K562 (cell line): ENCODE measurements at regions not wholly inside any gene's neighbourhood (a gene's known extent, or its start where the extent isn't known, plus 50 kb on each side); places are given as distances from the start of the nearest gene placed in this dataset.

ENCODE experiments used
- ATAC-seq: fragments of 200-7000 bp; cut with Tn5 transposase; 3 replicates; pipeline ENCODE4 v1.9.1; 2020; ENCODE audit warnings: moderate library complexity
- BruUV-seq: library from RNA; stranded (reverse); fragments of 400-500 nt; replicated peaks from 2 replicates; lab custom pipeline; 2021; lab: Mats Ljungman, UMichigan
- CTCF ChIA-PET: fragments of 300-600 bp; formaldehyde crosslinking; extraction: SDS; loops from one replicate; lab custom pipeline; 2021; ENCODE audit warnings: low intra/inter-chr PET ratio; lab: Yijun Ruan, JAX
- POLR2A ChIA-PET: fragments of 300-600, 350-650 bp; sonication (Branson Sonifier 250); formaldehyde crosslinking; extraction: SDS; loops from one replicate; lab custom pipeline; 2021; ENCODE audit warnings: antibody characterized with exemption, inconsistent platforms; lab: Yijun Ruan, JAX
- DNase-seq, 4 experiments: peaks; one replicate each; pipeline versions ENCODE4 v3.0.0 to v3.0.0-alpha.2; 2011 to 2018; ENCODE audit warnings: low spot score in 3 of 4, mixed read lengths in 3 of 4; ENCODE audit errors: extremely low read depth in 1 of 4
- FAIRE-seq: peaks from 2 replicates; lab custom pipeline; 2011; peaks lifted over from hg19 to GRCh38; lab: Jason Lieb, UNC
- H2AFZ ChIP-seq: 2 replicates; pipeline ENCODE4 v1.6.0; 2011; ENCODE audit warnings: low read depth, low read length, control low read depth, inconsistent platforms
- H3K27ac ChIP-seq: fragments of 200-600 bp; 3 replicates; pipeline ENCODE4 v1.8.0; 2011; ENCODE audit warnings: low read depth, mild to moderate bottlenecking, control low read depth, inconsistent platforms, low read length, moderate library complexity, mixed read lengths; ENCODE audit errors: extremely low read depth
- H3K27me3 ChIP-seq, 2 experiments: fragments of 300-600 bp in 1 of 2; 2 replicates in 1 of 2; 3 replicates in 1 of 2; pipeline versions ENCODE4 v1.6.0 to v1.8.0; 2011; ENCODE audit warnings: inconsistent platforms in 2 of 2, low read length in 2 of 2, mild to moderate bottlenecking in 1 of 2, mixed read lengths in 1 of 2, moderate library complexity in 1 of 2; ENCODE audit not compliant: control insufficient read depth in 2 of 2, insufficient read depth in 2 of 2
- H3K36me3 ChIP-seq: fragments of 300-600 bp; 3 replicates; pipeline ENCODE4 v1.8.0; 2011; ENCODE audit warnings: mild to moderate bottlenecking, low read length, inconsistent platforms; ENCODE audit not compliant: control insufficient read depth, insufficient read depth
- H3K4me1 ChIP-seq, 2 experiments: fragments of 200-600 bp in 1 of 2; replicated peaks in 1 of 2; 2 replicates in 1 of 2; 3 replicates in 1 of 2; pipeline versions ENCODE4 v1.5.1 to v1.8.0; 2011; ENCODE audit warnings: inconsistent platforms in 2 of 2, low read length in 2 of 2, mild to moderate bottlenecking in 1 of 2, mixed read lengths in 1 of 2, moderate library complexity in 1 of 2; ENCODE audit not compliant: control insufficient read depth in 2 of 2, insufficient read depth in 2 of 2
- H3K4me2 ChIP-seq: 2 replicates; pipeline ENCODE4 v1.6.1; 2011; ENCODE audit warnings: low read length, control low read depth, inconsistent platforms, mixed read lengths; ENCODE audit not compliant: insufficient read depth
- H3K4me3 ChIP-seq: fragments of 200-600 bp; sonication (generic), shearing (Covaris generic); 2 replicates; pipeline ENCODE4 v1.5.1; 2016; ENCODE audit warnings: control low read depth, inconsistent platforms
- H3K79me2 ChIP-seq: fragments of 200-600 bp; 3 replicates; pipeline ENCODE4 v1.8.0; 2011; ENCODE audit warnings: low read length, inconsistent platforms; ENCODE audit not compliant: control insufficient read depth, insufficient read depth
- H3K9ac ChIP-seq, 2 experiments: 2 replicates each; pipeline versions ENCODE4 v1.6.0 to v1.6.1; 2011; ENCODE audit warnings: low read depth in 2 of 2, low read length in 2 of 2, control low read depth in 1 of 2, inconsistent platforms in 1 of 2, mild to moderate bottlenecking in 1 of 2, mixed read lengths in 1 of 2; ENCODE audit not compliant: insufficient read depth in 1 of 2
- H3K9me1 ChIP-seq: one replicate; pipeline ENCODE4 v1.6.0; 2011; ENCODE audit warnings: inconsistent platforms, mild to moderate bottlenecking, low read length, moderate library complexity; ENCODE audit not compliant: control insufficient read depth, insufficient read depth
- H3K9me3 ChIP-seq: replicated peaks from 2 replicates; pipeline ENCODE4 v1.5.1; 2011; ENCODE audit warnings: low read depth, low read length, inconsistent platforms; ENCODE audit not compliant: control insufficient read depth, insufficient read depth
- H4K20me1 ChIP-seq: replicated peaks from 2 replicates; pipeline ENCODE4 v1.6.1; 2011; ENCODE audit warnings: low read length, inconsistent platforms, mixed read lengths; ENCODE audit not compliant: control insufficient read depth, insufficient read depth
- BDP1 ChIP-seq: IDR thresholded peaks from 3 replicates; pipeline ENCODE4 v1.6.1; 2011; ENCODE audit not compliant: insufficient read length, insufficient read depth
- ZBTB17 ChIP-seq: fragments of 450-650 bp; formaldehyde crosslinking; IDR thresholded peaks from 2 replicates; pipeline ENCODE4 v1.4.0; 2020; ENCODE audit warnings: mild to moderate bottlenecking
- ZMIZ1 ChIP-seq, 2 experiments: fragments of 150-350 bp in 1 of 2; IDR thresholded peaks; 2 replicates each; pipeline ENCODE4 v1.6.1; 2012 to 2016; ENCODE audit warnings: low read depth in 2 of 2, low read length in 2 of 2, mild to moderate bottlenecking in 1 of 2, moderate library complexity in 1 of 2
- ZNF239 ChIP-seq: fragments of 250-450 bp; sonication (Bioruptor Pico); IDR thresholded peaks from 2 replicates; pipeline ENCODE4 v1.4.0; 2020; ENCODE audit warnings: mild to moderate bottlenecking
- WGBS: fragments of 100-300 bp; shearing (Covaris generic); methylation state at CpG from one replicate; pipeline ENCODE4 v1.1.6; 2016; ENCODE audit warnings: low coverage, mixed read lengths; ENCODE audit not compliant: insufficient coverage; ENCODE audit errors: missing lambda C conversion rate; 5-methylcytosine and 5-hydroxymethylcytosine counted together
- in situ Hi-C: fragments of 300-500 bp; cut with MboI; formaldehyde crosslinking; loops from 4 replicates; pipeline ENCODE4 v1.15.0; 2018; ENCODE audit warnings: inconsistent platforms, mixed read lengths
- intact Hi-C: fragments of 100-400 bp; cut with micrococcal nuclease; formaldehyde crosslinking; loops from 2 replicates; pipeline ENCODE4 v1.14.2; 2022

GRCh38 chr7:118720632-118721031 lies 496.1 kb downstream of the ANKRD7 start:
- Histone ChIP-seq H3K79me2 (no peaks in the 10 kb centered on the region), H3K27ac (no peak overlapping the region), H3K27me3 (no peaks in the 10 kb centered on the region), H4K20me1 (no peaks in the 10 kb centered on the region), H3K36me3 (no peaks in the 10 kb centered on the region), H2AFZ (no peak overlapping the region), H3K9ac (no peak overlapping the region), H3K4me2 (no peak overlapping the region), H3K4me3 (no peak overlapping the region), H3K4me1 (no peaks in the 10 kb centered on the region), H3K9me3 (no peaks in the 10 kb centered on the region), H3K9me1 (no peaks in the 10 kb centered on the region)
- TF ChIP-seq ZMIZ1 (IDR thresholded peaks at IDR 0.05; ENCODE audit: low read depth in 2 of 2, low read length in 2 of 2) (no peak), BDP1 (no peak), ZBTB17 (no peak), ZNF239 (CRISPR knock-in tag) (no peak)
- 3% methylated on average over 4 of the region's 4 CpGs for WGBS
- in situ Hi-C loops (no loop called here), intact Hi-C loops (no loop called here)
- POLR2A ChIA-PET = no interaction called here
- CTCF ChIA-PET = no interaction called here
- FAIRE-seq = no peak
- BruUV-seq = no TSS peak
- DNase-seq = no peak
- no peak for ATAC-seq
